ENCODE measurements at regions not wholly inside any gene's neighbourhood (a gene's known extent, or its start where the extent isn't known, plus 50 kb on each side); places are given as distances from the start of the nearest gene placed in this dataset.

DNA sequence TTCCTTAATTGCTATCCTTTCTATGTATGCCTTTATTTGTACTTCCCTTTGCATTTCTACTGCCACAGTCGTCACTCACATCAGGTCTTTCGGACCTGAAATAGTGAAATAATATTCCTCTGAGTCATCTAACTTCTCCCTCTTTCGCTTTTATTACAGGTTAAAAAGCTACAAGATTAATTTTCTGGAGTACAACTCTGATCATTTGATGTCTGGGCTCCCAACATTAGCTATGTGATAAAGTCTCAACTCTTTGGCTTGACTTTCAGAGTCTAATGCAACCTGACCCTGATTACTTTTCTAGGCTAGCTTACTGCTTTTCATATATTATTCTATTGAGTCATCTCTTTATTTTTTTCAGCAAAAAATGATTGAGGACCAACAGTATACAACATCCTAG is 638.8 kb upstream of the WWC1 start:
- H3K36me3 Mint-ChIP-seq (ENCODE audit: low read depth) = no peaks in the 10 kb centered on the region
- TF ChIP-seq, protein P1, sequence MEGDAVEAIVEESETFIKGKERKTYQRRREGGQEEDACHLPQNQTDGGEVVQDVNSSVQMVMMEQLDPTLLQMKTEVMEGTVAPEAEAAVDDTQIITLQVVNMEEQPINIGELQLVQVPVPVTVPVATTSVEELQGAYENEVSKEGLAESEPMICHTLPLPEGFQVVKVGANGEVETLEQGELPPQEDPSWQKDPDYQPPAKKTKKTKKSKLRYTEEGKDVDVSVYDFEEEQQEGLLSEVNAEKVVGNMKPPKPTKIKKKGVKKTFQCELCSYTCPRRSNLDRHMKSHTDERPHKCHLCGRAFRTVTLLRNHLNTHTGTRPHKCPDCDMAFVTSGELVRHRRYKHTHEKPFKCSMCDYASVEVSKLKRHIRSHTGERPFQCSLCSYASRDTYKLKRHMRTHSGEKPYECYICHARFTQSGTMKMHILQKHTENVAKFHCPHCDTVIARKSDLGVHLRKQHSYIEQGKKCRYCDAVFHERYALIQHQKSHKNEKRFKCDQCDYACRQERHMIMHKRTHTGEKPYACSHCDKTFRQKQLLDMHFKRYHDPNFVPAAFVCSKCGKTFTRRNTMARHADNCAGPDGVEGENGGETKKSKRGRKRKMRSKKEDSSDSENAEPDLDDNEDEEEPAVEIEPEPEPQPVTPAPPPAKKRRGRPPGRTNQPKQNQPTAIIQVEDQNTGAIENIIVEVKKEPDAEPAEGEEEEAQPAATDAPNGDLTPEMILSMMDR (IDR thresholded peaks at IDR 0.05) = no peak
- peaks cover 23% of the 10 kb centered on the region for H3K4me1 Mint-ChIP-seq (ENCODE audit: low read depth)
- no peak overlapping the region for H3K4me3 Mint-ChIP-seq (ENCODE audit: unreplicated experiment)
- no peaks in the 10 kb centered on the region for H3K27me3 Mint-ChIP-seq (ENCODE audit: low read depth)
- no peaks in the 10 kb centered on the region for H3K9me3 Mint-ChIP-seq (ENCODE audit: low read depth)
- H3K27ac Mint-ChIP-seq (ENCODE audit: unreplicated experiment) = peak overlapping the region; percentile 18
- no peak for DNase-seq (ENCODE audit: low spot score)

GRCh38 chr5:167653645-167654106 is 637.8 kb upstream of the WWC1 start:
- no peaks in the 10 kb centered on the region for H3K36me3 Mint-ChIP-seq (ENCODE audit: low read depth)
- DNase-seq (ENCODE audit: low spot score) = no peak
- peaks cover 23% of the 10 kb centered on the region for H3K4me1 Mint-ChIP-seq (ENCODE audit: low read depth)
- H3K9me3 Mint-ChIP-seq (ENCODE audit: low read depth) = no peaks in the 10 kb centered on the region
- H3K27me3 Mint-ChIP-seq (ENCODE audit: low read depth) = no peaks in the 10 kb centered on the region
- TF ChIP-seq, protein P1 (IDR thresholded peaks at IDR 0.05) = no peak
- H3K27ac Mint-ChIP-seq (ENCODE audit: unreplicated experiment) = peak overlapping the region; percentile 62
- no peak overlapping the region for H3K4me3 Mint-ChIP-seq (ENCODE audit: unreplicated experiment)

DNA sequence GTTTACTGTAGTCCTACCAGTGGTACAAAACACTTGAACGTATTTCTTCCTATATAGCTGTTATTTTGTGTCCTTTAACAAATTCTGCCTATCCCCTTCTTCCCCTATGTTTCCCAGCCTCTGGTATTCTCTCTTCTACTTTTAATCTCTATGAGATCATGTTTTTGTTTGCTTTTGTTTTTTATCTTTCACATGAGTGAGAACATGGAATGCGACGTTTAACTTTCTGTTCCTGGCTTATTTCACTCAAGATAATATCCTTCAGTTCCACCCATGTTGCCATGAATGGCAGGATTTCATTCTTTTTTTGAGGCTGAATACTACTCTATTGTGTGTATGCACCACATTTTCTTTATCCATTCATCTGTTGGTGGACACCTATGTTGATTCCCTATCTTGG is 634.4 kb upstream of the WWC1 start:
- TF ChIP-seq, protein P1 (IDR thresholded peaks at IDR 0.05) = no peak
- Mint-ChIP-seq H3K9me3 (ENCODE audit: low read depth) (no peaks in the 10 kb centered on the region), H3K4me3 (ENCODE audit: unreplicated experiment) (no peak overlapping the region), H3K36me3 (ENCODE audit: low read depth) (no peaks in the 10 kb centered on the region), H3K4me1 (ENCODE audit: low read depth) (peaks cover 23% of the 10 kb centered on the region), H3K27ac (ENCODE audit: unreplicated experiment) (no peak overlapping the region), H3K27me3 (ENCODE audit: low read depth) (no peaks in the 10 kb centered on the region)
- no peak for DNase-seq (ENCODE audit: low spot score)

- DNase-seq (ENCODE audit: low spot score) = no peak
- TF ChIP-seq, protein P1 (IDR thresholded peaks at IDR 0.05) = no peak
- Mint-ChIP-seq H3K4me3 (ENCODE audit: unreplicated experiment) (no peak overlapping the region), H3K27ac (ENCODE audit: unreplicated experiment) (no peak overlapping the region), H3K4me1 (ENCODE audit: low read depth) (peaks cover 5% of the 10 kb centered on the region), H3K9me3 (ENCODE audit: low read depth) (no peaks in the 10 kb centered on the region), H3K27me3 (ENCODE audit: low read depth) (no peaks in the 10 kb centered on the region), H3K36me3 (ENCODE audit: low read depth) (no peaks in the 10 kb centered on the region)
Observed at GRCh38 chr5:167658889-167659288, 632.6 kb upstream of the WWC1 start.

GRCh38 chr5:167661605-167662004 is 629.8 kb upstream of the WWC1 start:
- DNase-seq (ENCODE audit: low spot score) = no peak
- no peak overlapping the region for H3K4me3 Mint-ChIP-seq (ENCODE audit: unreplicated experiment)
- TF ChIP-seq, protein P1 (IDR thresholded peaks at IDR 0.05) = no peak
- no peaks in the 10 kb centered on the region for H3K4me1 Mint-ChIP-seq (ENCODE audit: low read depth)
- H3K27ac Mint-ChIP-seq (ENCODE audit: unreplicated experiment) = no peak overlapping the region
- no peaks in the 10 kb centered on the region for H3K9me3 Mint-ChIP-seq (ENCODE audit: low read depth)
- no peaks in the 10 kb centered on the region for H3K36me3 Mint-ChIP-seq (ENCODE audit: low read depth)
- H3K27me3 Mint-ChIP-seq (ENCODE audit: low read depth) = no peaks in the 10 kb centered on the region
